ENCODE measurements at regions not wholly inside any gene's neighbourhood (a gene's known extent, or its start where the extent isn't known, plus 50 kb on each side); places are given as distances from the start of the nearest gene placed in this dataset.
"Not testable (repeated sequence)": the region's sequence is repeated elsewhere in the genome, so short reads cannot be mapped to it uniquely, and the experiment has no call there.

DNA sequence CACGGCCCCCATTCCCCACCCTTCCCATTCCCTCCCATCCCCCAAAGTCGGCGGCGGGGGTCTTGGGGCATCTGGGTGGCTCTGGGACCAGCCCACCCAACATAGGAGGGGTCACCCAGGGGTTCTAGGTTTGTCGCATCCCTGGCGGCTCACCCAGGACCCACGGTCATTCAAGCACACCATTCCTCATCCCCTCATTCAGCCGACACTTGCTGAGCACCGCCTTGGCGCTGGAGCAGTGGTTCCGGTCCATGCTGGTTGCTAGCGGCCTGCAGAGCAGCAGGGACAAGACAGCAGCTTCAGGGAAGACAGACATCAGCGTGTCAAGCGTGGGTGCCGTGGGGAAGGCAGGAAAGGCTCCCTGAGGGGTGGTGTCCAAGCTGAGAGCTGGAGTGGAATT, 50.5 kb upstream of the OTOS start:
- TF ChIP-seq, protein P1, sequence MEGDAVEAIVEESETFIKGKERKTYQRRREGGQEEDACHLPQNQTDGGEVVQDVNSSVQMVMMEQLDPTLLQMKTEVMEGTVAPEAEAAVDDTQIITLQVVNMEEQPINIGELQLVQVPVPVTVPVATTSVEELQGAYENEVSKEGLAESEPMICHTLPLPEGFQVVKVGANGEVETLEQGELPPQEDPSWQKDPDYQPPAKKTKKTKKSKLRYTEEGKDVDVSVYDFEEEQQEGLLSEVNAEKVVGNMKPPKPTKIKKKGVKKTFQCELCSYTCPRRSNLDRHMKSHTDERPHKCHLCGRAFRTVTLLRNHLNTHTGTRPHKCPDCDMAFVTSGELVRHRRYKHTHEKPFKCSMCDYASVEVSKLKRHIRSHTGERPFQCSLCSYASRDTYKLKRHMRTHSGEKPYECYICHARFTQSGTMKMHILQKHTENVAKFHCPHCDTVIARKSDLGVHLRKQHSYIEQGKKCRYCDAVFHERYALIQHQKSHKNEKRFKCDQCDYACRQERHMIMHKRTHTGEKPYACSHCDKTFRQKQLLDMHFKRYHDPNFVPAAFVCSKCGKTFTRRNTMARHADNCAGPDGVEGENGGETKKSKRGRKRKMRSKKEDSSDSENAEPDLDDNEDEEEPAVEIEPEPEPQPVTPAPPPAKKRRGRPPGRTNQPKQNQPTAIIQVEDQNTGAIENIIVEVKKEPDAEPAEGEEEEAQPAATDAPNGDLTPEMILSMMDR (IDR thresholded peaks at IDR 0.05; ENCODE audit: control insufficient read depth, insufficient read depth, low read depth, low read length, missing control alignments): no peak
- no peak for DNase-seq (ENCODE audit: low read depth)
- H3K4me3 ChIP-seq (ENCODE audit: control insufficient read depth, low read depth, low read length): no peak overlapping the region

DNA sequence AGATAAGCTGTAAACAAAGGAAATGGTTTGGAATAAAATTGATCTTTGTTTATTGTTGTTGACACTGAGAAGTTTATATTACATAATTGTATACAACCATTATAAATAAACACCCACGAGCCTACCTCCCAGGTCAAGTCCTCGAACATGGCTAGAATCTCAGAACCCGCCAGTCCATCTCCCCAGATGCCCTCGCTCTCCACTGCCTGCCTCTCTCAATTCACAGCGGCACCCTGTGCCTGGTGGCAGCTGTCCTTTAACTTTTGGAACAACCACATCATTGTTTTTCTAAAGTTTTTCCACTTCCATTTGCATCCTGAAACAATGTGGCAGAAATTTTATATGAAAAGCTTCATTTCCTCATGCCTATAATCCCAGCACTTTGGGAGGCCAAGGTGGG, 52.2 kb upstream of the OTOS start:
- no peak overlapping the region for H3K4me3 ChIP-seq (ENCODE audit: control insufficient read depth, low read depth, low read length)
- no peak for DNase-seq (ENCODE audit: low read depth)
- TF ChIP-seq, protein P1 (IDR thresholded peaks at IDR 0.05; ENCODE audit: control insufficient read depth, insufficient read depth, low read depth, low read length, missing control alignments): no peak

DNA sequence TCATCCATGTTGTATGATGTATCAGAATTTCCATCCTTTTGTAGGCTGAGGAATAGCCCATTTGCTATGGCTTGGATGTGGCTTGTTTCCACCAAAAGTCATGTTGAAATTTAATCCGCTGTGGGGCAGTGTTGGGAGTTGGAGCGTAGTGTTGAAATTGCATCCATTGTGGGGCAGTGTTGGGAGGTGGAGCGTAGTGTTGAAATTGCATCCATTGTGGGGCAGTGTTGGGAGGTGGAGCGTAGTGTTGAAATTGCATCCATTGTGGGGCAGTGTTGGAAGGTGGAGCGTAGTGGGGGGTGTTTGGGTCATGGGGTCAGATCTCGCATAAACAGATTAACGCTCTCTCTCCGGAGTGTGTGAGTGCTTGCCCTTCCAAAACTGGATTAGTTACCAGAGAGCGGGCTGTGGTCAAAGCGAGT, 53.9 kb upstream of the OTOS start:
- TF ChIP-seq, protein P1 (IDR thresholded peaks at IDR 0.05; ENCODE audit: control insufficient read depth, insufficient read depth, low read depth, low read length, missing control alignments): peak; percentile 33
- not testable (repeated sequence) for DNase-seq (ENCODE audit: low read depth); H3K4me3 ChIP-seq (ENCODE audit: control insufficient read depth, low read depth, low read length)

DNA sequence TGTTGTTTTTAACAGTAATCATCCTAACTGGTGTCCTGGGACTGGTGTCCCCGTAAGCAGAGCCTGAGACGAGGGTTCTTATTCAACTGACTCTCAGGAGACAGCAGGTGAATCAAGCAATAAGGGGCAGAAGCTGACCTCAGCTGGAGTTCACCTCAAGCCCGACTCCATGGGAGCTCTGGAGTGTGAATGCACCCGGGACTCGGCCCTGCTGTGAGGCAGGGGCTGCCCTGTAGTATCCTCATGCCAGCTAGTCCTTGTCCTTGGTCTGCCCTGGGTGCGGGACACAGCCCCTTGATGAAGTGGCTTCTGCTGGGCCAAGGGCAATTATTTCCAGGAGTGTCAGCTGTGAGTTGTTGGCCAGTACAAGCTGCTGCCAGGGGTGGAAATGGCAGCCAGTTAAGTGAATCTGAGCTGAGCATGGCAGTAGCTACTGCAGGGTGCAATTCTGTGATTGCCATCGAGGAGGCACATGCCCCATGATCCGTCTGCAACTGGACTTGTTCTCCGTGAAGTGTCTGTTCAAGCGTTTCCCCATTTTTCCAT, 54.9 kb upstream of the OTOS start:
- DNase-seq (ENCODE audit: low read depth): no peak
- TF ChIP-seq, protein P1 (IDR thresholded peaks at IDR 0.05; ENCODE audit: control insufficient read depth, insufficient read depth, low read depth, low read length, missing control alignments): no peak
- H3K4me3 ChIP-seq (ENCODE audit: control insufficient read depth, low read depth, low read length): no peak overlapping the region

DNA sequence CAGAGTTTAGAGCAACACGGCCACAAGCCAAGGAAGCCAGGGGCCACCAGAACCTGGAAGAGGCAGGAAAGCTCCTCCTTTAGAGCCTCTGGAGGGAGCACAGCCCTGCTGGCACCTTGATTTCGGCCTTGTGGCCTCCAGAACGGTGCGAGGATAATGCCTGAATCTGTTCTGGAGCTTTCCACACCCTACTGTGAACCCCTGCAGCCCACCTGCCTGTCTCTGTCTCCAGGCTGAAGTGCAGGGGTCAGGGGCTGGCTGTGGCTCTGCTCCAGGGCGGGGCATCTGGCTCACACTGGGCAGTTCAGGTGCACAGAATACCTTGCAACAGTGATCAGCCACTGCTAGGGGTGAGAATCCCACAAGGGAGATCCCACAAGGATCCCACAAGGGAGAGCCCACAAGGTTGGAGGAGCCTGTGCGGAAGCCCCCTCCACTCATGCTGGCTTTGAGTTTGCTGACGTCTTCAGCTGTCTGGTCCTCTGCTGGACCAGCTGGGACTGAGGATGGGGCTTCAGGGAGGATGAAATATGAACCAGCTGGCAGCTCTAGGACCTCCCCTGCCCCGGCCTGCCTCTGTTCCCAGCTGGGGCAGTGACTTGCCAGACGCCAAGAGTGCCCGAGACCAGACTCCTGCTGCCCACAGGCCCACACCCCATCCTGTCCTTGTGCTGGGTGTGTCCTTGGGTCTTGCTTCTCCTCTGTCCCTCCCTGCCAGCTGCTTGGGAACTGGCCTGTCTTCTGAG, 56.4 kb upstream of the OTOS start:
- DNase-seq (ENCODE audit: low read depth): no peak
- TF ChIP-seq, protein P1 (IDR thresholded peaks at IDR 0.05; ENCODE audit: control insufficient read depth, insufficient read depth, low read depth, low read length, missing control alignments): no peak
- no peak overlapping the region for H3K4me3 ChIP-seq (ENCODE audit: control insufficient read depth, low read depth, low read length)

DNA sequence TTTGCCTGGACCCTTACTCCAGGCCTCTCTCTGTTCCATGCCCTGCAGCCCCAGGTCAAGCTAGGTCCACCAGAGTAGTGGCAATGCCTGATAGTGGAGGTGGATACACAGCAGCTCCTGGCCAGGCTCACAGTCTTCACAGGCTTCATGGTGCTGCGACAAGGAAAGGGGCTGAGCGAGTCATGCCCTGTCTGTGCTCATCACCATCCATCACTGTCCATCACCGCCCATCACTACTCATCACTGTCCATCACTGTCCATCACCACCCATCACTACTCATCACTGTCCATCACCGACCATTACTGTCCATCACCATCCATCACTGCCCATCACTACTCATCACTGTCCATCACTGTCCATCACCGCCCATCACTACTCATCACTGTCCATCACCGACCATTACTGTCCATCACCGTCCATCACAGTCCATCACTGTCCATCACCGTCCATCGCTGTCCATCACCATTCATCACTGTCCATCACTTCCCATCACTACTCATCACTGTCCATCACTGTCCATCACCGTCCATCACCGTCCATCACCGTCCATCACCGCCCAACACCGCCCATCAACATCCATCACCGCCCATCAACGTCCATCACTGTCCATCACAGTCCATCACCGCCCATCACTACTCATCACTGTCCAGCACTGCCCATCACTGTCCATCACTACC, 57.1 kb upstream of the OTOS start:
- no peak overlapping the region for H3K4me3 ChIP-seq (ENCODE audit: control insufficient read depth, low read depth, low read length)
- DNase-seq (ENCODE audit: low read depth): no peak
- TF ChIP-seq, protein P1 (IDR thresholded peaks at IDR 0.05; ENCODE audit: control insufficient read depth, insufficient read depth, low read depth, low read length, missing control alignments): no peak

All from AG09309 (cell line).